ENCODE measurements at regions not wholly inside any gene's neighbourhood (a gene's known extent, or its start where the extent isn't known, plus 50 kb on each side); places are given as distances from the start of the nearest gene placed in this dataset.

- no peak for TF ChIP-seq CTCF (IDR thresholded peaks at IDR 0.05)
- TF ChIP-seq POLR2A (IDR thresholded peaks at IDR 0.05): no peak
These were observed 280.7 kb downstream of the ZNF621 start for GRCh38 chr3:40805456-40805855.
